Fibroblast of the aortic adventitia (primary cell): ENCODE measurements at regions not wholly inside any gene's neighbourhood (a gene's known extent, or its start where the extent isn't known, plus 50 kb on each side); places are given as distances from the start of the nearest gene placed in this dataset.

ENCODE experiments used
- DNase-seq: peaks from one replicate; pipeline ENCODE4 v3.0.0-alpha.2; 2010; ENCODE audit warnings: low read depth
- H3K4me3 ChIP-seq: 2 replicates; pipeline ENCODE4 v1.5.1; 2011; ENCODE audit warnings: low read depth, mild to moderate bottlenecking, control low read depth, low read length, moderate library complexity
- CTCF ChIP-seq: IDR thresholded peaks from 2 replicates; pipeline ENCODE4 v1.5.1; 2011; ENCODE audit warnings: mild to moderate bottlenecking, low read length, control low read depth, inconsistent platforms; ENCODE audit not compliant: insufficient read depth

DNA sequence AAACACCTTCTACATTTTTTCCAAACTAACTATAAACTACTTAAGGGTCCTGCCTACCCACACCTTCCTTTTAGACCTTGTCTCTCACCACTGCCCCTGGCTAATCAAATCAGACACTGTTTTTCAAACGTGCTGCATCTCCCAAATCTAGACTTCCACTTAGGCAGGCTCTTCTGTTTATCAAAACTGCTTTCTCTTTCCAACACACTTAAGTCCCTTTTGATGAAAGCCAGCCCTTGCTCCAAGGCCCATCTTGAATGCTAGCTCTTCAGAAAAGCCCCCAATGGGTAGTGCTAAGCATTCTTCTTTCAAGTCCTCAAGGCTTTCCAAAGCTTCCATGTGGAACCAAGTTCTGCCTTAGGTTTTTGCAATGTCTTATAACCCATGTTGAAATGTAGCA lies 888.3 kb downstream of the TUSC7 start:
- no peak for DNase-seq
- H3K4me3 ChIP-seq: no peak overlapping the region
- no peak for TF ChIP-seq CTCF

GRCh38 chr3:117600112-117600511 lies 890.5 kb downstream of the TUSC7 start:
- H3K4me3 ChIP-seq: no peak overlapping the region
- TF ChIP-seq CTCF: no peak
- DNase-seq: no peak

GRCh38 chr3:117600666-117601065 lies 891.1 kb downstream of the TUSC7 start:
- no peak for TF ChIP-seq CTCF
- H3K4me3 ChIP-seq: no peak overlapping the region
- no peak for DNase-seq

DNA sequence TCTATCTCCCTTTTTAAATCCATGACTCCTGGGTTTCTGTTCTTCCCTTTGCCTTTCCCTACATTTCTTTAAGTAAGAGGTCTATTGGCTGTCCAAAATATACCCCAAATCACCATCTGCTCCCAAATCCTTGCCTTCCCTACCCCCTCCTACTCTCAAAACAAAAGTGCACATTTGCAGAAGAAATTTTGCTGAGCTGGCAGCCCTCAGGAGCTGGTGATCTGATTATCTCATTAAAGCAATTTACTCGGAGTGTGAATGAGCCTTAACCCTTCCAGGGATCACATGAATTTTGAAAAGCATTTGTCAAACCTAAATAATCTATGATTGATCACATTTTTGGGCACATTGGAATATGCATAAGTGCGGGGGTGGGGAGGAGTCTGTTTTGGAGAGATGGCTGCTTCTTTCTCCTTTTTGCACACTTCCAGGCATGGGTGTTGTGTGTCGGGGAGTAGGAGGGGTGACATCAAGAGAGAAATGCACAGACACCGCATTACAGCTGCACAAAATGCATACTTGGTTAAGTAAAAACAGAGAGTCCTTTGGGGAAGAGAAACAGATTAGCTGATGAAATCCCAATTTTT lies 892.6 kb downstream of the TUSC7 start:
- no peak for TF ChIP-seq CTCF

DNA sequence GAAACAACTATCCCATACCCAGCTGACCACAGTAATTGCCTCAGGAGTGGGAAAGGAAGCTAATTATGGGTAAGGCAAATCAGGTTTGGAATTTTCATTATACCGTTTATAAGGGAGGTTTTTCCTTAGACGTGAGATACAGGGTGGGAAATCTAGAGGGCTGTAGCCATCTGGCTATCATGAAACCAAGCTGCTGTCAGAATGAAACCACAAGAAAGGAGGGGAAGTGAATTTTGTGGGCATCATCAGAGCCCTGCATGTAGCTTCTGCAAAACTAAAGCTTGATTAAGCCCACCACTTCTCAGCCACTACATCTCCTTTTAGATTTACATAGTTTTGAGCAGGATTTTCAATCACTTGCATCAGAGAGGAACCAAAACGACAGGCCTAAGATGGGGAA lies 893.5 kb downstream of the TUSC7 start:
- no peak for TF ChIP-seq CTCF
- no peak for DNase-seq
- no peak overlapping the region for H3K4me3 ChIP-seq

More for the DNA sequence above, 892.6 kb downstream of the TUSC7 start:
- no peak for DNase-seq
- no peak overlapping the region for H3K4me3 ChIP-seq

- DNase-seq: no peak
- no peak overlapping the region for H3K4me3 ChIP-seq
- TF ChIP-seq CTCF: no peak
These were observed 897.3 kb downstream of the TUSC7 start for GRCh38 chr3:117606866-117607265.

DNA sequence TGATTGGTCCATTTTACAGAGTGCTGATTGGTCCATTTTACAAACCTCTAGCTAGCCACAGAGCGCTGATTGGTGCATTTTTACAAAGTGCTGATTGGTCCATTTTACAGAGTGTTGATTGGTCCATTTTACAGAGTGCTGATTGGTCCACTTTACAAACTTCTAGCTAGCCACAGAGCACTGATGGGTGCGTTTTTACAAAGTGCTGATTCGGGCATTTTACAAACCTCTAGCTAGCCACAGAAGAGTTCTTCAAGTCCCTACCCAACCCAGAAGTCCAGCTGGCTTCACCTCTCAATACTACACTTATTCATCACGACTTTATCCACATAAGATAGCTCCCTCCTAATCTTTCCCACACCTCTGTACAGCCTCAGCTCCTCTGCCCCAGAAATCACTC lies 899.8 kb downstream of the TUSC7 start:
- no peak for TF ChIP-seq CTCF
- DNase-seq: no peak
- H3K4me3 ChIP-seq: no peak overlapping the region
